GM23338 (cell line): ENCODE measurements at regions not wholly inside any gene's neighbourhood (a gene's known extent, or its start where the extent isn't known, plus 50 kb on each side); places are given as distances from the start of the nearest gene placed in this dataset.
A peak's percentile ranks its signal among the peaks of the same experiment; 100 is the strongest.

Experiments used
- ATAC-seq: fragments of 200-7000 bp; cut with Tn5 transposase; 3 replicates; pipeline ENCODE4 v1.9.1; 2020
- DNase-seq: peaks from one replicate; pipeline ENCODE4 v3.0.0-alpha.2; 2015; ENCODE audit warnings: low spot score
- H2AFZ ChIP-seq: fragments of 200-600 bp; sonication (generic); 2 replicates; pipeline ENCODE4 v1.8.0; 2016; ENCODE audit warnings: antibody characterized with exemption, mild to moderate bottlenecking, moderate library complexity
- H3F3A ChIP-seq: fragments of 200-600 bp; sonication (generic); replicated peaks from 2 replicates; pipeline ENCODE4 v1.8.0; 2017; ENCODE audit warnings: antibody characterized with exemption, mixed run types, low read depth
- H3K27ac ChIP-seq: fragments of 200-600 bp; sonication (generic); 2 replicates; pipeline ENCODE4 v1.6.1; 2016; ENCODE audit warnings: low read depth
- H3K27me3 ChIP-seq: fragments of 200-600 bp; sonication (generic); 2 replicates; pipeline ENCODE4 v1.8.0; 2016; ENCODE audit warnings: mild to moderate bottlenecking, mixed run types, moderate library complexity; ENCODE audit not compliant: insufficient read depth
- H3K36me3 ChIP-seq: fragments of 200-600 bp; sonication (generic); 2 replicates; pipeline ENCODE4 v1.8.0; 2016; ENCODE audit warnings: mild to moderate bottlenecking; ENCODE audit not compliant: insufficient read depth
- H3K4me1 ChIP-seq: fragments of 200-600 bp; sonication (generic); 2 replicates; pipeline ENCODE4 v1.8.0; 2016; ENCODE audit warnings: mild to moderate bottlenecking, moderate library complexity; ENCODE audit not compliant: insufficient read depth
- H3K4me2 ChIP-seq: fragments of 200-600 bp; sonication (generic); 2 replicates; pipeline ENCODE4 v1.7.1; 2017; ENCODE audit warnings: mixed run types
- H3K4me3 ChIP-seq: fragments of 200-600 bp; sonication (generic); 2 replicates; pipeline ENCODE4 v1.6.1; 2016; ENCODE audit warnings: mixed run types
- H3K79me2 ChIP-seq: fragments of 200-600 bp; sonication (generic); replicated peaks from 2 replicates; pipeline ENCODE4 v1.8.0; 2017; ENCODE audit warnings: mild to moderate bottlenecking; ENCODE audit not compliant: insufficient read depth
- H3K9me2 ChIP-seq: fragments of 200-600 bp; sonication (generic); 2 replicates; pipeline ENCODE4 v1.8.0; 2017; ENCODE audit not compliant: insufficient read depth
- H4K20me1 ChIP-seq: fragments of 200-600 bp; sonication (generic); replicated peaks from 2 replicates; pipeline ENCODE4 v1.8.0; 2017; ENCODE audit warnings: mild to moderate bottlenecking; ENCODE audit not compliant: insufficient read depth
- H3K27ac Mint-ChIP-seq: 2 replicates; pipeline ENCODE4 v1.8.0; 2020; ENCODE audit warnings: inconsistent platforms, mild to moderate bottlenecking, moderate library complexity, mixed read lengths
- H3K27me3 Mint-ChIP-seq: 3 replicates; pipeline ENCODE4 v1.8.0; 2022; ENCODE audit warnings: low read depth, mild to moderate bottlenecking, moderate library complexity, mixed read lengths, inconsistent platforms; ENCODE audit not compliant: insufficient read depth, poor library complexity
- H3K36me3 Mint-ChIP-seq: 3 replicates; pipeline ENCODE4 v1.8.0; 2021; ENCODE audit warnings: low read depth, mild to moderate bottlenecking, inconsistent platforms, moderate library complexity, mixed read lengths
- H3K4me1 Mint-ChIP-seq: 3 replicates; pipeline ENCODE4 v1.8.0; 2020; ENCODE audit warnings: mild to moderate bottlenecking, inconsistent platforms, mixed read lengths
- H3K4me3 Mint-ChIP-seq: 3 replicates; pipeline ENCODE4 v1.8.0; 2021; ENCODE audit warnings: moderate library complexity, mild to moderate bottlenecking, inconsistent platforms, mixed read lengths
- H3K9me3 Mint-ChIP-seq: 3 replicates; pipeline ENCODE4 v1.8.0; 2020; ENCODE audit warnings: moderate library complexity, mild to moderate bottlenecking, inconsistent platforms, mixed read lengths
- CREB1 ChIP-seq: fragments of 250-450 bp; sonication (Bioruptor Pico); IDR thresholded peaks from 2 replicates; pipeline ENCODE4 v1.5.0; 2020; ENCODE audit warnings: low read depth, mild to moderate bottlenecking, moderate library complexity
- CTCF ChIP-seq, 2 experiments: fragments of 200-600 bp in 1 of 2; sonication (generic) in 1 of 2; conservative IDR thresholded peaks; 2 replicates each; pipeline versions ENCODE4 v1.5.1 to v1.6.1; 2016 to 2017; ENCODE audit warnings: antibody characterized with exemption in 2 of 2, low read depth in 2 of 2, mild to moderate bottlenecking in 2 of 2, moderate library complexity in 1 of 2
- ETS1 ChIP-seq: IDR thresholded peaks from 2 replicates; pipeline ENCODE4 v1.6.1; 2016; ENCODE audit warnings: antibody characterized with exemption
- EZH2 ChIP-seq: fragments of 200-600 bp; sonication (generic); IDR thresholded peaks from one replicate; pipeline ENCODE4 v1.8.0; 2017; ENCODE audit warnings: antibody characterized with exemption, mild to moderate bottlenecking, low read depth; ENCODE audit not compliant: unreplicated experiment
- EZH2phosphoT487 ChIP-seq: fragments of 200-600 bp; sonication (generic); IDR thresholded peaks from one replicate; pipeline ENCODE4 v1.8.1; 2018; ENCODE audit warnings: antibody characterized with exemption; ENCODE audit not compliant: unreplicated experiment
- JUNB ChIP-seq: IDR thresholded peaks from one replicate; pipeline ENCODE4 v1.6.1; 2016; ENCODE audit warnings: antibody characterized with exemption; ENCODE audit not compliant: unreplicated experiment
- NANOG ChIP-seq: IDR thresholded peaks from 2 replicates; pipeline ENCODE4 v1.6.1; 2016; ENCODE audit warnings: antibody characterized with exemption, borderline replicate concordance
- POLR2AphosphoS5 ChIP-seq: IDR thresholded peaks from 2 replicates; pipeline ENCODE4 v1.6.1; 2016; ENCODE audit warnings: antibody characterized with exemption, low read depth
- REST ChIP-seq: IDR thresholded peaks from one replicate; pipeline ENCODE4 v1.6.1; 2018; ENCODE audit warnings: antibody characterized with exemption; ENCODE audit not compliant: unreplicated experiment
- STAT1 ChIP-seq: IDR thresholded peaks from one replicate; pipeline ENCODE4 v1.6.1; 2016; ENCODE audit warnings: antibody characterized with exemption; ENCODE audit not compliant: unreplicated experiment
- ZNF114 ChIP-seq: fragments of 250-450 bp; sonication (Bioruptor Pico); IDR thresholded peaks from 2 replicates; pipeline ENCODE4 v1.5.0; 2020; ENCODE audit warnings: mild to moderate bottlenecking, moderate library complexity
- ZNF331 ChIP-seq: fragments of 250-450 bp; sonication (Bioruptor Pico); IDR thresholded peaks from 2 replicates; pipeline ENCODE4 v1.5.0; 2020; ENCODE audit warnings: low read depth, mild to moderate bottlenecking, moderate library complexity
- TF ChIP-seq, protein P1 (sequence below): fragments of 250-450 bp; sonication (Bioruptor Pico); IDR thresholded peaks from 2 replicates; pipeline ENCODE4 v1.5.0; 2020; ENCODE audit warnings: mild to moderate bottlenecking, moderate library complexity

DNA sequence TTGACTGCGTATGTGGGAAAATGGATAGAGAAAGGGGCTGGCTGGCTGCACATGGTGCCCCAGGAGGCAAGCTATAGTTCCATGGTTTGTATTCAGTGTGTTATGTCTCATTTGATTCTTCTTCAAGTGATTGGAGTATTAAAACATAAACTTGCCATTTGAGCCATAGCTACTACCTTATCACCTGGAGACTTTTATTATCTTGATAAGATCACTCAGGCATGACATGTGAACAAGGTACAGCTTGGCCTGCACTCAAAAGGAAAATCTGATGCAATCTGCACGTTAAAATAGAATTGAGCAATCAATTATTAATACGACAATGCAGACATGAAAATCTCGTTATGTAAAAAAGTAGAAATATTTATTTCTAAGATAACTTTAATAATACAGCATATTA, 116.9 kb downstream of the RND3 start:
- Mint-ChIP-seq H3K27me3 (no peaks in the 10 kb centered on the region), H3K4me3 (no peak overlapping the region), H3K9me3 (0 out of 3 replicates have a peak, but pooled peaks cover 4% of the 10 kb centered on the region), H3K27ac (no peak overlapping the region), H3K4me1 (peaks cover 4% of the 10 kb centered on the region; the same call in 2 of the 3 replicates), H3K36me3 (no peaks in the 10 kb centered on the region; the same call in 2 of the 3 replicates)
- Histone ChIP-seq H2AFZ (0 out of 2 replicates have a peak overlapping the region, but pooled peaks have one; percentile 43), H3K4me1 (peaks cover 5% of the 10 kb centered on the region; the same call in 1 of the 2 replicates), H3F3A (no peaks in the 10 kb centered on the region), H3K27me3 (no peaks in the 10 kb centered on the region), H3K27ac (no peak overlapping the region), H3K79me2 (no peaks in the 10 kb centered on the region), H3K36me3 (no peaks in the 10 kb centered on the region), H4K20me1 (no peaks in the 10 kb centered on the region), H3K9me2 (peaks cover 8% of the 10 kb centered on the region), H3K4me3 (no peak overlapping the region), H3K4me2 (no peak overlapping the region)
- TF ChIP-seq ETS1 = no peak
- TF ChIP-seq REST = no peak
- TF ChIP-seq ZNF114 (CRISPR knock-in tag) = no peak
- TF ChIP-seq ZNF331 (CRISPR knock-in tag) = no peak
- no peak for TF ChIP-seq STAT1
- no peak for TF ChIP-seq NANOG
- no peak for TF ChIP-seq CTCF (conservative IDR thresholded peaks at IDR 0.05; ENCODE audit: low read depth in 2 of 2)
- TF ChIP-seq EZH2phosphoT487 = no peak
- no peak for TF ChIP-seq POLR2AphosphoS5
- TF ChIP-seq EZH2 = no peak
- TF ChIP-seq, protein P1, sequence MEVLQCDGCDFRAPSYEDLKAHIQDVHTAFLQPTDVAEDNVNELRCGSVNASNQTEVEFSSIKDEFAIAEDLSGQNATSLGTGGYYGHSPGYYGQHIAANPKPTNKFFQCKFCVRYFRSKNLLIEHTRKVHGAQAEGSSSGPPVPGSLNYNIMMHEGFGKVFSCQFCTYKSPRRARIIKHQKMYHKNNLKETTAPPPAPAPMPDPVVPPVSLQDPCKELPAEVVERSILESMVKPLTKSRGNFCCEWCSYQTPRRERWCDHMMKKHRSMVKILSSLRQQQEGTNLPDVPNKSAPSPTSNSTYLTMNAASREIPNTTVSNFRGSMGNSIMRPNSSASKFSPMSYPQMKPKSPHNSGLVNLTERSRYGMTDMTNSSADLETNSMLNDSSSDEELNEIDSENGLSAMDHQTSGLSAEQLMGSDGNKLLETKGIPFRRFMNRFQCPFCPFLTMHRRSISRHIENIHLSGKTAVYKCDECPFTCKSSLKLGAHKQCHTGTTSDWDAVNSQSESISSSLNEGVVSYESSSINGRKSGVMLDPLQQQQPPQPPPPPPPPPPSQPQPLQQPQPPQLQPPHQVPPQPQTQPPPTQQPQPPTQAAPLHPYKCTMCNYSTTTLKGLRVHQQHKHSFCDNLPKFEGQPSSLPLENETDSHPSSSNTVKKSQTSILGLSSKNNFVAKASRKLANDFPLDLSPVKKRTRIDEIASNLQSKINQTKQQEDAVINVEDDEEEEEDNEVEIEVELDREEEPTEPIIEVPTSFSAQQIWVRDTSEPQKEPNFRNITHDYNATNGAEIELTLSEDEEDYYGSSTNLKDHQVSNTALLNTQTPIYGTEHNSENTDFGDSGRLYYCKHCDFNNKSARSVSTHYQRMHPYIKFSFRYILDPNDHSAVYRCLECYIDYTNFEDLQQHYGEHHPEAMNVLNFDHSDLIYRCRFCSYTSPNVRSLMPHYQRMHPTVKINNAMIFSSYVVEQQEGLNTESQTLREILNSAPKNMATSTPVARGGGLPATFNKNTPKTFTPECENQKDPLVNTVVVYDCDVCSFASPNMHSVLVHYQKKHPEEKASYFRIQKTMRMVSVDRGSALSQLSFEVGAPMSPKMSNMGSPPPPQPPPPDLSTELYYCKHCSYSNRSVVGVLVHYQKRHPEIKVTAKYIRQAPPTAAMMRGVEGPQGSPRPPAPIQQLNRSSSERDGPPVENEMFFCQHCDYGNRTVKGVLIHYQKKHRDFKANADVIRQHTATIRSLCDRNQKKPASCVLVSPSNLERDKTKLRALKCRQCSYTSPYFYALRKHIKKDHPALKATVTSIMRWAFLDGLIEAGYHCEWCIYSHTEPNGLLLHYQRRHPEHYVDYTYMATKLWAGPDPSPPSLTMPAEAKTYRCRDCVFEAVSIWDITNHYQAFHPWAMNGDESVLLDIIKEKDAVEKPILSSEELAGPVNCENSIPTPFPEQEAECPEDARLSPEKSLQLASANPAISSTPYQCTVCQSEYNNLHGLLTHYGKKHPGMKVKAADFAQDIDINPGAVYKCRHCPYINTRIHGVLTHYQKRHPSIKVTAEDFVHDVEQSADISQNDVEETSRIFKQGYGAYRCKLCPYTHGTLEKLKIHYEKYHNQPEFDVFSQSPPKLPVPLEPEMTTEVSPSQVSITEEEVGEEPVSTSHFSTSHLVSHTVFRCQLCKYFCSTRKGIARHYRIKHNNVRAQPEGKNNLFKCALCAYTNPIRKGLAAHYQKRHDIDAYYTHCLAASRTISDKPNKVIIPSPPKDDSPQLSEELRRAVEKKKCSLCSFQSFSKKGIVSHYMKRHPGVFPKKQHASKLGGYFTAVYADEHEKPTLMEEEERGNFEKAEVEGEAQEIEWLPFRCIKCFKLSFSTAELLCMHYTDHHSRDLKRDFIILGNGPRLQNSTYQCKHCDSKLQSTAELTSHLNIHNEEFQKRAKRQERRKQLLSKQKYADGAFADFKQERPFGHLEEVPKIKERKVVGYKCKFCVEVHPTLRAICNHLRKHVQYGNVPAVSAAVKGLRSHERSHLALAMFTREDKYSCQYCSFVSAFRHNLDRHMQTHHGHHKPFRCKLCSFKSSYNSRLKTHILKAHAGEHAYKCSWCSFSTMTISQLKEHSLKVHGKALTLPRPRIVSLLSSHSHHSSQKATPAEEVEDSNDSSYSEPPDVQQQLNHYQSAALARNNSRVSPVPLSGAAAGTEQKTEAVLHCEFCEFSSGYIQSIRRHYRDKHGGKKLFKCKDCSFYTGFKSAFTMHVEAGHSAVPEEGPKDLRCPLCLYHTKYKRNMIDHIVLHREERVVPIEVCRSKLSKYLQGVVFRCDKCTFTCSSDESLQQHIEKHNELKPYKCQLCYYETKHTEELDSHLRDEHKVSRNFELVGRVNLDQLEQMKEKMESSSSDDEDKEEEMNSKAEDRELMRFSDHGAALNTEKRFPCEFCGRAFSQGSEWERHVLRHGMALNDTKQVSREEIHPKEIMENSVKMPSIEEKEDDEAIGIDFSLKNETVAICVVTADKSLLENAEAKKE (CRISPR knock-in tag) = no peak
- no peak for TF ChIP-seq JUNB
- TF ChIP-seq CREB1 = no peak
- ATAC-seq = no peak
- no peak for DNase-seq
